GM19328 (cell line): ENCODE measurements at regions not wholly inside any gene's neighbourhood (a gene's known extent, or its start where the extent isn't known, plus 50 kb on each side); places are given as distances from the start of the nearest gene placed in this dataset.
"Not testable (repeated sequence)": the region's sequence is repeated elsewhere in the genome, so short reads cannot be mapped to it uniquely, and the experiment has no call there.

Experiments used
- ATAC-seq: cut with Tn5 transposase; IDR thresholded peaks from one replicate; pipeline ENCODE4 v1.9.1; 2021; ENCODE audit warnings: mild to moderate bottlenecking, moderate library complexity; ENCODE audit not compliant: unreplicated experiment

- no peak for ATAC-seq
Measured at GRCh38 chr6:74070711-74071110, 374.7 kb downstream of the CD109 start.

GRCh38 chr6:74070091-74070490 is 374.1 kb downstream of the CD109 start:
- ATAC-seq: no peak

GRCh38 chr6:74069089-74069581 is 373.1 kb downstream of the CD109 start:
- ATAC-seq: no peak

GRCh38 chr6:74066168-74066871 is 370.3 kb downstream of the CD109 start:
- no peak for ATAC-seq

- no peak for ATAC-seq
Measured at GRCh38 chr6:74065705-74066104, 369.7 kb downstream of the CD109 start.

- ATAC-seq: no peak
Measured at GRCh38 chr6:74063391-74063790, 367.4 kb downstream of the CD109 start.

GRCh38 chr6:74061201-74061600 is 365.2 kb downstream of the CD109 start:
- ATAC-seq: no peak

- no peak for ATAC-seq
Measured at GRCh38 chr6:74060354-74060753, 364.4 kb downstream of the CD109 start.

GRCh38 chr6:74058606-74059005 is 362.6 kb downstream of the CD109 start:
- no peak for ATAC-seq

GRCh38 chr6:74057326-74057725 is 361.3 kb downstream of the CD109 start:
- ATAC-seq: no peak

- no peak for ATAC-seq
Measured at GRCh38 chr6:74054190-74054589, 358.2 kb downstream of the CD109 start.

GRCh38 chr6:74050921-74051320 is 354.9 kb downstream of the CD109 start:
- ATAC-seq: no peak

- ATAC-seq: no peak
Measured at GRCh38 chr6:74048387-74048786, 352.4 kb downstream of the CD109 start.

GRCh38 chr6:74044417-74045096 is 348.6 kb downstream of the CD109 start:
- ATAC-seq: no peak

- ATAC-seq: no peak
Measured at GRCh38 chr6:74041420-74041819, 345.4 kb downstream of the CD109 start.

GRCh38 chr6:74018825-74019224 is 322.8 kb downstream of the CD109 start:
- no peak for ATAC-seq

- no peak for ATAC-seq
Measured at GRCh38 chr6:74015427-74015826, 319.4 kb downstream of the CD109 start.

GRCh38 chr6:74000666-74001490 is 304.9 kb downstream of the CD109 start:
- ATAC-seq: no peak

GRCh38 chr6:73990609-73991238 is 294.7 kb downstream of the CD109 start:
- ATAC-seq: not testable (repeated sequence)

GRCh38 chr6:73989428-73989827 is 293.4 kb downstream of the CD109 start:
- no peak for ATAC-seq

GRCh38 chr6:73985891-73986290 is 289.9 kb downstream of the CD109 start:
- no peak for ATAC-seq
